ENCODE measurements at regions not wholly inside any gene's neighbourhood (a gene's known extent, or its start where the extent isn't known, plus 50 kb on each side); places are given as distances from the start of the nearest gene placed in this dataset.

DNA sequence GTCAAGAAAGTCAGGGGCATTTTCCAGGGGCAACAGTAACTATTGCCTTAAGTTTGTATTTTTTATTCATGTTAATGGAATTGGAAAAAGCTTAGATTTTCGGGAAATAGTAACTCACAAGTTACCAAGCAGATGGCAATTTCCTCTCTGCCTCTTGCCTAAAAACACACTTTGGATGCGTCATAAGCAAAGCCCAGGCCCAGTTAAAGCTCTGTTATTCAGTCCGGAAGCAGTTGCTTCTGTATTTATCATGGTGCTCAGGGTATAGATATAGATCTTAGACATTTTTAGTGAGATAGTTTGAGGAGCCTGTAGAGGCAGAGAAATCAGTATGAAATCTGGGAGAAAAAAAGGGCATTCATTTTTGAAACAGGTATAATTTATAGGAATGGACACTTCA, 260.3 kb upstream of the TNC start:
- no peaks in the 10 kb centered on the region for H3K27me3 Mint-ChIP-seq (ENCODE audit: low read depth)

More for the DNA sequence above, 260.3 kb upstream of the TNC start:
- TF ChIP-seq, protein P1, sequence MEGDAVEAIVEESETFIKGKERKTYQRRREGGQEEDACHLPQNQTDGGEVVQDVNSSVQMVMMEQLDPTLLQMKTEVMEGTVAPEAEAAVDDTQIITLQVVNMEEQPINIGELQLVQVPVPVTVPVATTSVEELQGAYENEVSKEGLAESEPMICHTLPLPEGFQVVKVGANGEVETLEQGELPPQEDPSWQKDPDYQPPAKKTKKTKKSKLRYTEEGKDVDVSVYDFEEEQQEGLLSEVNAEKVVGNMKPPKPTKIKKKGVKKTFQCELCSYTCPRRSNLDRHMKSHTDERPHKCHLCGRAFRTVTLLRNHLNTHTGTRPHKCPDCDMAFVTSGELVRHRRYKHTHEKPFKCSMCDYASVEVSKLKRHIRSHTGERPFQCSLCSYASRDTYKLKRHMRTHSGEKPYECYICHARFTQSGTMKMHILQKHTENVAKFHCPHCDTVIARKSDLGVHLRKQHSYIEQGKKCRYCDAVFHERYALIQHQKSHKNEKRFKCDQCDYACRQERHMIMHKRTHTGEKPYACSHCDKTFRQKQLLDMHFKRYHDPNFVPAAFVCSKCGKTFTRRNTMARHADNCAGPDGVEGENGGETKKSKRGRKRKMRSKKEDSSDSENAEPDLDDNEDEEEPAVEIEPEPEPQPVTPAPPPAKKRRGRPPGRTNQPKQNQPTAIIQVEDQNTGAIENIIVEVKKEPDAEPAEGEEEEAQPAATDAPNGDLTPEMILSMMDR (conservative IDR thresholded peaks at IDR 0.05), result no peak
- Histone ChIP-seq H3K9ac (ENCODE audit: extremely low read depth, insufficient read length, low read length) (no peak overlapping the region), H2BK15ac (ENCODE audit: low read depth, low read length) (no peak overlapping the region), H3K23me2 (ENCODE audit: insufficient read length, low read depth, low read length, poor library complexity, severe bottlenecking) (no peaks in the 10 kb centered on the region), H3K18ac (ENCODE audit: insufficient read length, low read depth, low read length) (no peak overlapping the region), H3K4me1 (ENCODE audit: insufficient read depth, low read length) (no peaks in the 10 kb centered on the region), H3K56ac (ENCODE audit: insufficient read length, low read depth, low read length) (no peak overlapping the region), H3K14ac (ENCODE audit: insufficient read depth, low read length) (no peak overlapping the region), H3K4ac (ENCODE audit: low read depth, low read length) (no peak overlapping the region), H2BK5ac (ENCODE audit: insufficient read length, low read length) (no peak overlapping the region), H2BK20ac (ENCODE audit: low read depth, low read length, poor library complexity, severe bottlenecking) (no peak overlapping the region), H4K20me1 (ENCODE audit: control insufficient read depth, insufficient read depth, insufficient read length) (no peaks in the 10 kb centered on the region), H2AK5ac (ENCODE audit: insufficient read length, low read length) (no peak overlapping the region), H4K5ac (ENCODE audit: insufficient read length, low read depth, low read length) (no peak overlapping the region), H3K27ac (ENCODE audit: insufficient read length, low read depth, low read length) (no peak overlapping the region), H3K79me1 (ENCODE audit: insufficient read depth, low read depth, low read length, poor library complexity, severe bottlenecking) (no peaks in the 10 kb centered on the region), H3K23ac (ENCODE audit: insufficient read length, low read depth, low read length) (no peak overlapping the region), H3K79me2 (ENCODE audit: insufficient read depth, low read length) (no peaks in the 10 kb centered on the region), H2BK12ac (ENCODE audit: insufficient read length, low read depth, low read length) (no peak overlapping the region), H4K8ac (replicated peaks; ENCODE audit: insufficient read length, low read depth, low read length) (no peak overlapping the region), H2BK120ac (ENCODE audit: low read depth, low read length, poor library complexity, severe bottlenecking) (no peak overlapping the region), H4K91ac (ENCODE audit: insufficient read length, low read depth, low read length) (no peak overlapping the region), H3K27me3 (ENCODE audit: insufficient read depth, low read length) (no peaks in the 10 kb centered on the region), H2AFZ (ENCODE audit: low read length) (no peak overlapping the region), H3K4me2 (ENCODE audit: insufficient read depth, insufficient read length, low read length) (no peak overlapping the region), H3K9me3 (ENCODE audit: control insufficient read depth, low read depth, low read length) (peaks cover 9% of the 10 kb centered on the region), H3T11ph (ENCODE audit: low read length) (no peak overlapping the region)
- no CpG with 5 or more reads among the region's 3 CpGs for WGBS (ENCODE audit: extremely low coverage, insufficient read length, low lambda C conversion rate)
- no peak for DNase-seq
- no peak overlapping the region for H3K4me3 Mint-ChIP-seq
- H3K27ac Mint-ChIP-seq, result no peak overlapping the region
- 0 out of 4 replicates have a peak, but pooled peaks cover 0 to 2% of the 10 kb centered on the region in 2 experiments for H3K4me1 Mint-ChIP-seq
- peaks cover 8 to 18% (median 11%) of the 10 kb centered on the region in 3 experiments; a peak in 6 of 7 replicates for H3K36me3 Mint-ChIP-seq (ENCODE audit: insufficient read depth in 1 of 3, low read depth in 3 of 3)
- peaks cover 7 to 12% of the 10 kb centered on the region in 2 experiments for H3K9me3 Mint-ChIP-seq
